Neural cell (in vitro differentiated cells): ENCODE measurements at regions not wholly inside any gene's neighbourhood (a gene's known extent, or its start where the extent isn't known, plus 50 kb on each side); places are given as distances from the start of the nearest gene placed in this dataset.

ENCODE experiments used
- H2AFZ ChIP-seq: fragments of 200-600, 300-800 bp; sonication (generic), shearing (Covaris generic); 2 replicates; pipeline ENCODE4 v1.6.0; 2014; ENCODE audit warnings: low read depth, mild to moderate bottlenecking, antibody characterized with exemption, low read length, moderate library complexity
- H3F3A ChIP-seq: fragments of 200-600 bp; shearing (Covaris generic); 2 replicates; pipeline ENCODE4 v1.6.1; 2016; ENCODE audit warnings: mild to moderate bottlenecking, moderate library complexity, mixed read lengths, antibody characterized with exemption, low read length; ENCODE audit not compliant: insufficient read depth, poor library complexity, severe bottlenecking
- H3K27ac ChIP-seq: fragments of 200-600, 300-800 bp; sonication (generic), shearing (Covaris generic); 2 replicates; pipeline ENCODE4 v1.5.1; 2014; ENCODE audit warnings: mild to moderate bottlenecking, low read length, moderate library complexity
- H3K27me3 ChIP-seq: fragments of 300-800, 200-600 bp; sonication (generic), shearing (Covaris generic); 2 replicates; pipeline ENCODE4 v1.6.0; 2014; ENCODE audit warnings: mild to moderate bottlenecking, low read depth, low read length, moderate library complexity; ENCODE audit not compliant: insufficient read depth
- H3K36me3 ChIP-seq: fragments of 300-800, 200-600 bp; sonication (generic), shearing (Covaris generic); 2 replicates; pipeline ENCODE4 v1.5.1; 2014; ENCODE audit warnings: mild to moderate bottlenecking, antibody characterized with exemption, low read length, moderate library complexity; ENCODE audit not compliant: insufficient read depth
- H3K4me2 ChIP-seq: fragments of 300-800, 200-600 bp; sonication (generic), shearing (Covaris generic); 2 replicates; pipeline ENCODE4 v1.6.0; 2014; ENCODE audit warnings: mild to moderate bottlenecking, low read length
- H3K4me3 ChIP-seq: fragments of 300-800, 200-600 bp; sonication (generic), shearing (Covaris generic); 2 replicates; pipeline ENCODE4 v1.5.1; 2014; ENCODE audit warnings: mild to moderate bottlenecking, low read length, moderate library complexity
- H3K79me2 ChIP-seq: fragments of 200-600 bp; shearing (Covaris generic); replicated peaks from 2 replicates; pipeline ENCODE4 v1.6.0; 2014; ENCODE audit warnings: mild to moderate bottlenecking, low read length, moderate library complexity; ENCODE audit not compliant: insufficient read depth
- H3K9ac ChIP-seq: fragments of 300-800, 200-600 bp; sonication (generic), shearing (Covaris generic); 2 replicates; pipeline ENCODE4 v1.6.1; 2016; ENCODE audit warnings: mild to moderate bottlenecking, low read length, mixed read lengths
- H3K9me2 ChIP-seq: fragments of 200-600 bp; shearing (Covaris generic); 2 replicates; pipeline ENCODE4 v1.6.1; 2016; ENCODE audit warnings: mild to moderate bottlenecking, low read length, mixed read lengths; ENCODE audit not compliant: insufficient read depth
- H3K9me3 ChIP-seq: fragments of 200-600, 300-800 bp; sonication (generic), shearing (Covaris generic); 2 replicates; pipeline ENCODE4 v1.6.1; 2016; ENCODE audit warnings: mild to moderate bottlenecking, mixed run types, low read length, moderate library complexity, mixed read lengths
- H4K20me1 ChIP-seq: fragments of 200-600 bp; shearing (Covaris generic); 2 replicates; pipeline ENCODE4 v1.6.1; 2016; ENCODE audit warnings: mild to moderate bottlenecking, mixed run types; ENCODE audit not compliant: insufficient read depth
- EP300 ChIP-seq: fragments of 450-650 bp; conservative IDR thresholded peaks from 2 replicates; pipeline ENCODE4 v1.6.1; 2014; ENCODE audit warnings: antibody characterized with exemption, mild to moderate bottlenecking, moderate library complexity; ENCODE audit not compliant: poor library complexity, severe bottlenecking
- EZH2 ChIP-seq: fragments of 200-600, 300-800 bp; shearing (Covaris generic), sonication (generic); IDR thresholded peaks from 2 replicates; pipeline ENCODE4 v1.6.1; 2014; ENCODE audit warnings: antibody characterized with exemption, low read length, borderline replicate concordance, mild to moderate bottlenecking; ENCODE audit not compliant: insufficient read depth, poor library complexity, severe bottlenecking
- MXI1 ChIP-seq: fragments of 450-650 bp; conservative IDR thresholded peaks from 2 replicates; pipeline ENCODE4 v1.6.1; 2014; ENCODE audit warnings: antibody characterized with exemption, mild to moderate bottlenecking; ENCODE audit not compliant: poor library complexity, severe bottlenecking
- POLR2AphosphoS5 ChIP-seq: IDR thresholded peaks from 2 replicates; pipeline ENCODE4 v1.6.1; 2012
- RAD21 ChIP-seq: fragments of 450-650 bp; conservative IDR thresholded peaks from 2 replicates; pipeline ENCODE4 v1.6.1; 2014; ENCODE audit warnings: antibody characterized with exemption, mild to moderate bottlenecking, moderate library complexity
- SMC3 ChIP-seq: fragments of 450-650 bp; conservative IDR thresholded peaks from 2 replicates; pipeline ENCODE4 v1.6.1; 2014; ENCODE audit warnings: antibody characterized with exemption, mild to moderate bottlenecking, moderate library complexity; ENCODE audit not compliant: poor library complexity
- TAF1 ChIP-seq: IDR thresholded peaks from 2 replicates; pipeline ENCODE4 v1.6.1; 2012; ENCODE audit warnings: low read depth
- TF ChIP-seq, protein P1 (sequence below): fragments of 450-650 bp; IDR thresholded peaks from 2 replicates; pipeline ENCODE4 v1.5.1; 2014; ENCODE audit warnings: antibody characterized with exemption, mild to moderate bottlenecking, moderate library complexity; ENCODE audit not compliant: poor library complexity, severe bottlenecking
- TF ChIP-seq, protein P2 (sequence below): IDR thresholded peaks from 2 replicates; pipeline ENCODE4 v1.6.1; 2012; ENCODE audit warnings: borderline replicate concordance

DNA sequence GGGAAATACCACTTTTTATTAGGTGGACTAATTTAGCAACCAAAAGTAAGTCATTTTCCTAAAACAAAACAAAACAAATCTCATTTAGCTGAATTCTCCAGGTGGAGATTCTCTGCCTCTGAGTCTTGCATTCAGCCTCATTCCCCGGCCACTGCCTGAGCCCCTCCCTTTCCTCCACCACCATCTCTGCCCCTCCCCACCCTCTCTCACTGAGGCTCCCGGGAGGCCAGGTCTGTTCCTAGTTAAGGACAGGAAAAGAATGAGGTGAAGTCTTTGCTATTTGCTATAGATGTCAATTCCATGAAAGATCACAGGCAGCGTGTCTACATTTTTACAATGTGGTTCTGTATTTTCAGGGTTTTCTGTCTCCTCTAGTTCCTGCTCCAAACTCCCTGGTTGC lies 83.0 kb upstream of the SOX11 start:
- no peaks in the 10 kb centered on the region for H3K9me3 ChIP-seq
- no peaks in the 10 kb centered on the region for H3K36me3 ChIP-seq
- no peaks in the 10 kb centered on the region for H3K27me3 ChIP-seq
- no peaks in the 10 kb centered on the region for H3K79me2 ChIP-seq
- no peak overlapping the region for H3K9ac ChIP-seq
- H4K20me1 ChIP-seq, result no peaks in the 10 kb centered on the region
- TF ChIP-seq EZH2, result no peak
- TF ChIP-seq RAD21, result no peak
- no peak for TF ChIP-seq MXI1
- no peak overlapping the region for H3K4me2 ChIP-seq
- H3K4me3 ChIP-seq, result no peak overlapping the region
- H3K27ac ChIP-seq, result no peak overlapping the region
- no peak overlapping the region for H2AFZ ChIP-seq
- no peaks in the 10 kb centered on the region for H3F3A ChIP-seq
- no peaks in the 10 kb centered on the region for H3K9me2 ChIP-seq

DNA sequence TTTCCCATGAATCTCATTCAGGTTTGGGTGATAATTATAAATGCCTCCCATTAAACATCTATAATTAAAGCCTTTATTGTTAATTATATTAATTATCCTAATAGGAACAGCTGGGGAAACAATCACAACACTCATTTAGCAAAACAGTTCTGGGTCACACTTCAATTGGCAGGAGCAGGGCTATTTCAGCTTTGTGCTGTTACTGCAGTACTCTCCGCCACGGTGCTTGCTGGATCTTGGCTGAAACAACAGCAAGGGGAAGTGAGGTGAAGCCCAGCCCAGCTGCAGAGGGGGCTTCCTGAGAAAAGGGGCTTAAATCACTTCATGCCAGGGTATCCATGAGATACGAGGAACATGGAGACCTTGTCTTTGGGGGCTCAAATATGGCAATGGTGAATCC lies 79.5 kb upstream of the SOX11 start:
- Histone ChIP-seq H3K36me3 (no peaks in the 10 kb centered on the region), H3K9ac (no peak overlapping the region), H3K27me3 (no peaks in the 10 kb centered on the region), H3K79me2 (no peaks in the 10 kb centered on the region), H3F3A (no peaks in the 10 kb centered on the region), H3K4me3 (no peak overlapping the region), H4K20me1 (no peaks in the 10 kb centered on the region), H3K27ac (no peak overlapping the region), H3K9me2 (no peaks in the 10 kb centered on the region), H3K9me3 (no peaks in the 10 kb centered on the region), H3K4me2 (no peak overlapping the region), H2AFZ (no peak overlapping the region)
- TF ChIP-seq SMC3, result no peak

DNA sequence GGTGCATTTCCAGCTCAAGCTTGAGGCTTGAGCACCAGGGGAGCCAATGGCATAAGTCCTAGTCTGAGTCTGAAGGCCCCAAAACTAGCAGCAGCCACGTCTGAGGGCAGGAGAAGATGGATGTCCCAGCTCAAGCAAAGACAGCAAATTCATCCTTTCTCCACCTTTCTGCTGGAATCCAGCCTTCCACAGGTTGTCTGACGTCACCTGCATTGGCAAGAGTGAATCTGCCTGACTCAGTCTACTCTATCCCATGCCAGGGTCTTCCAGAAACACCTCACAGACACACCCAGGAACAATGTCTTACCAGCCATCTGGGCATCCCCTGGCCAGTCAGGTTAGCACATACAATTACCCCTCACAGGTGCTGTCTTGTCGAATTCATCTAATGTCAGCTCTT lies 76.2 kb upstream of the SOX11 start:
- H2AFZ ChIP-seq, result no peak overlapping the region
- no peaks in the 10 kb centered on the region for H3K27me3 ChIP-seq
- TF ChIP-seq, protein P1, sequence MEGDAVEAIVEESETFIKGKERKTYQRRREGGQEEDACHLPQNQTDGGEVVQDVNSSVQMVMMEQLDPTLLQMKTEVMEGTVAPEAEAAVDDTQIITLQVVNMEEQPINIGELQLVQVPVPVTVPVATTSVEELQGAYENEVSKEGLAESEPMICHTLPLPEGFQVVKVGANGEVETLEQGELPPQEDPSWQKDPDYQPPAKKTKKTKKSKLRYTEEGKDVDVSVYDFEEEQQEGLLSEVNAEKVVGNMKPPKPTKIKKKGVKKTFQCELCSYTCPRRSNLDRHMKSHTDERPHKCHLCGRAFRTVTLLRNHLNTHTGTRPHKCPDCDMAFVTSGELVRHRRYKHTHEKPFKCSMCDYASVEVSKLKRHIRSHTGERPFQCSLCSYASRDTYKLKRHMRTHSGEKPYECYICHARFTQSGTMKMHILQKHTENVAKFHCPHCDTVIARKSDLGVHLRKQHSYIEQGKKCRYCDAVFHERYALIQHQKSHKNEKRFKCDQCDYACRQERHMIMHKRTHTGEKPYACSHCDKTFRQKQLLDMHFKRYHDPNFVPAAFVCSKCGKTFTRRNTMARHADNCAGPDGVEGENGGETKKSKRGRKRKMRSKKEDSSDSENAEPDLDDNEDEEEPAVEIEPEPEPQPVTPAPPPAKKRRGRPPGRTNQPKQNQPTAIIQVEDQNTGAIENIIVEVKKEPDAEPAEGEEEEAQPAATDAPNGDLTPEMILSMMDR, result no peak
- TF ChIP-seq POLR2AphosphoS5, result no peak
- no peak for TF ChIP-seq EP300
- TF ChIP-seq MXI1, result no peak
- no peak for TF ChIP-seq RAD21
- TF ChIP-seq, protein P2, sequence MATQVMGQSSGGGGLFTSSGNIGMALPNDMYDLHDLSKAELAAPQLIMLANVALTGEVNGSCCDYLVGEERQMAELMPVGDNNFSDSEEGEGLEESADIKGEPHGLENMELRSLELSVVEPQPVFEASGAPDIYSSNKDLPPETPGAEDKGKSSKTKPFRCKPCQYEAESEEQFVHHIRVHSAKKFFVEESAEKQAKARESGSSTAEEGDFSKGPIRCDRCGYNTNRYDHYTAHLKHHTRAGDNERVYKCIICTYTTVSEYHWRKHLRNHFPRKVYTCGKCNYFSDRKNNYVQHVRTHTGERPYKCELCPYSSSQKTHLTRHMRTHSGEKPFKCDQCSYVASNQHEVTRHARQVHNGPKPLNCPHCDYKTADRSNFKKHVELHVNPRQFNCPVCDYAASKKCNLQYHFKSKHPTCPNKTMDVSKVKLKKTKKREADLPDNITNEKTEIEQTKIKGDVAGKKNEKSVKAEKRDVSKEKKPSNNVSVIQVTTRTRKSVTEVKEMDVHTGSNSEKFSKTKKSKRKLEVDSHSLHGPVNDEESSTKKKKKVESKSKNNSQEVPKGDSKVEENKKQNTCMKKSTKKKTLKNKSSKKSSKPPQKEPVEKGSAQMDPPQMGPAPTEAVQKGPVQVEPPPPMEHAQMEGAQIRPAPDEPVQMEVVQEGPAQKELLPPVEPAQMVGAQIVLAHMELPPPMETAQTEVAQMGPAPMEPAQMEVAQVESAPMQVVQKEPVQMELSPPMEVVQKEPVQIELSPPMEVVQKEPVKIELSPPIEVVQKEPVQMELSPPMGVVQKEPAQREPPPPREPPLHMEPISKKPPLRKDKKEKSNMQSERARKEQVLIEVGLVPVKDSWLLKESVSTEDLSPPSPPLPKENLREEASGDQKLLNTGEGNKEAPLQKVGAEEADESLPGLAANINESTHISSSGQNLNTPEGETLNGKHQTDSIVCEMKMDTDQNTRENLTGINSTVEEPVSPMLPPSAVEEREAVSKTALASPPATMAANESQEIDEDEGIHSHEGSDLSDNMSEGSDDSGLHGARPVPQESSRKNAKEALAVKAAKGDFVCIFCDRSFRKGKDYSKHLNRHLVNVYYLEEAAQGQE, result no peak
- no peak for TF ChIP-seq TAF1
- TF ChIP-seq EZH2, result no peak
- no peak for TF ChIP-seq SMC3
- no peaks in the 10 kb centered on the region for H3K9me2 ChIP-seq
- H3K36me3 ChIP-seq, result no peaks in the 10 kb centered on the region
- H3F3A ChIP-seq, result no peaks in the 10 kb centered on the region
- no peaks in the 10 kb centered on the region for H3K9me3 ChIP-seq
- H3K4me2 ChIP-seq, result no peak overlapping the region
- no peak overlapping the region for H3K9ac ChIP-seq
- H3K79me2 ChIP-seq, result no peaks in the 10 kb centered on the region
- H4K20me1 ChIP-seq, result no peaks in the 10 kb centered on the region
- no peak overlapping the region for H3K4me3 ChIP-seq
- no peak overlapping the region for H3K27ac ChIP-seq
